HG03064 (cell line): ENCODE measurements at regions not wholly inside any gene's neighbourhood (a gene's known extent, or its start where the extent isn't known, plus 50 kb on each side); places are given as distances from the start of the nearest gene placed in this dataset.
"Not testable (repeated sequence)": the region's sequence is repeated elsewhere in the genome, so short reads cannot be mapped to it uniquely, and the experiment has no call there.

Source experiments
- ATAC-seq: cut with Tn5 transposase; IDR thresholded peaks from one replicate; pipeline ENCODE4 v1.9.1; 2021; ENCODE audit warnings: low read depth; ENCODE audit not compliant: unreplicated experiment

DNA sequence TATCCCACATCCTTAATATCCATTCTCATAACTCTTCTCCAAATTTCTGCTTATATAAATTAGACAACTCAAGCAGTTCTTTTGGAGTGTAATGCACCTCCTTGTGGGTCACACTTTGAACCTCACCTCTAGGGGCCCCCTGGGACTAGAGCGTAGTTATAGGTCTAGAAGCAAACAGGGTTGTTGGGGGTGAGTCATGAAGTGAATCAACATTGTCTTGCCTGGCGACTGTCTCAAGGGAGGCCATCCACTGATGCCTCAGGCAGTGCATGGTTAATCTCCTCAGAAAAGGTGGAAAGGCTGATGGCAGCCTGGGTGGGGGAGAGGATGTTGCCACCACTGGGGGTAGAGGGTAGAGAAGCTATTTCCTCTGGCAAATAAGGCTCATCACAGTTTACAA is 129.1 kb downstream of the TNFRSF21 start:
- ATAC-seq = no peak

DNA sequence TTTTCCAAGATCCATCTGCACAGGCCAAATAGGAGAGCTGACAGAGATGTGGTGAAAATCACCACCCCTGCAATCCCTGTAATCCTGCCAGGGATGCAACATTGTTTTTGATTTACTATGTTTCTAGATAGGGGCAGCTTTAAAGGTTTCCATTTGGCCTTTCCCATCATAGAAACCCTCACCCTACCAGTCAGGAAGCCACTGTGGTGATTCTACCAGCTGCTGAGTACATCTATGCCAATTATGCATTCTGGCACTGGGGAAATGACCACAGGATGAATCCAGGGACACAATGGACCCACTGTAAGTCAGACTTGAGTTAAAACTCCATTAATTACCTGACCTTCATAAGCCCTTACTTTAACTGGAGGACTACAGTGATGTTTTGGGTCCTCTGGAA is 130.4 kb downstream of the TNFRSF21 start:
- no peak for ATAC-seq

DNA sequence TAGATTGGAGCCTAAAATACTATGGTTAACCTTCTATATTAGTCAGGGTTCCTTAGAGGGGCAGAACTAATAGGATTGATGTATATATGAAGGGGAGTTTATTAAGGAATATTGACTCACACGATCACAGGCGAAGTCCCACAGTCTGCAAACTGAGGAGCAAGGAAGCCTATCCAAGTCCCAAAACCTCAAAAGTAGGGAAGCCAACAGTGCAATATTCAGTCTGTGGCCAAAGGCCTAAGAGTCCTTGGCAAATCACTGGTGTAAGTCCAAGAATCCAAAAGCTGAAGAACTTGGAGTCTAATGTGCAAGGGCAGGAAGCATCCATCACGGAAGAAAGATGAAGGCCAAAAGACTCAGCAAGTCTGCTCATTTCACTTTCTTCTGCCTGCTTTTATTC is 133.5 kb upstream of the ADGRF1 start:
- ATAC-seq = no peak

DNA sequence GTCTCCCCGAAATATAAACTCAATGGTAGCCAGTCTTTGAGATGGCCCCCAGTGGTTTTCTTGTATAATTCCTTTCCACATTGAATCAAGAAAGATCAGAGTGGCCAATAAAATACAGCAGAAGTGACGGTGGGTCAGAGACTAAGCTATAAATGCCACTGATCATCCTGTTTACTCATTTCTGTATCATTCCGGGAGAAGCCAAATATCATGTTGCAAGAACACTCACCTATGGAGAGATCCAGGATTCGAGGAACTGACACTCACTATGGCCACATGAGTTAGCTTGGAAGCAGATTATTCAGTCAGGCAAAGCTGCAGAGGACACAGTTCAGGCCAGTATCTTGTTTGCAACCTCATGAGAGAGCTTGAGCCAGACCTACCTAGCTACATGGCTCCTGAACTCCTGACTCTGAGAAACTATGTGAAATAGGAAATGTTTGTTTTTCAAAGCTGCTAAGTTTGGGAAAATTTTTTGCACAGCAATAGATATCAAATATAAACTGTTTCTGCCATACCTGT is 132.4 kb upstream of the ADGRF1 start:
- no peak for ATAC-seq

DNA sequence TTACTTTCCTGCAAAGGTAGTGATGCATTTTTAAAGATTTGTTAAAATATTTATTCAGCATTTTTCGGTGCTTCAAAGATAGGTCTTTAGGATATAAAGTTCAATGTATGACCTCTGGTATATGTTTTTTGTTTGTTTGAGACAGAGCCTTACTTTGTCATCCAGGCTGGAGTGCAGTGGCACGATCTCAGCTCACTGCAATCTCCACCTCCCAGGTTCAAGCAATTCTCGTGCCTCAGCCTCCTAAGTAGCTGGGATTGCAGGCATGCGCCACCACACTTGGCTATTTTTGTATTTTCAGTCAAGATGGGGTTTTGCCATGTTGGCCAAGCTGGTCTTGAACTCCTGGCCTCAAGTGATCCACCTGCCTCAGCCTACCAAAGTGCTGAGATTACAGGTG is 131.9 kb upstream of the ADGRF1 start:
- ATAC-seq = not testable (repeated sequence)

DNA sequence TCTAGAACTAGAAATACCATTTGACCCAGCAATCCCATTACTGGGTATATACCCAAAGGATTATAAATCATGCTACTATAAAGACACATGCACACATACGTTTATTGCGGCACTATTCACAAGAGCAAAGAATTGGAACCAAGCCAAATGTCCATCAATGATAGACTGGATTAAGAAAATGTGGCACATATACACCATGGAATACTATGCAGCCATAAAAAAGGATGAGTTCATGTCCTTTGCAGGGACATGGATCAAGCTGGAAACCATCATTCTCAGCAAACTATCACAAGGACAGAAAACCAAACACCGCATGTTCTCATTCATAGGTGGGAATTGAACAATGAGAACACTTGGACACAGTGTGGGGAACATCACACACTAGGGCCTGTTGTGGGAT is 131.0 kb upstream of the ADGRF1 start:
- not testable (repeated sequence) for ATAC-seq

DNA sequence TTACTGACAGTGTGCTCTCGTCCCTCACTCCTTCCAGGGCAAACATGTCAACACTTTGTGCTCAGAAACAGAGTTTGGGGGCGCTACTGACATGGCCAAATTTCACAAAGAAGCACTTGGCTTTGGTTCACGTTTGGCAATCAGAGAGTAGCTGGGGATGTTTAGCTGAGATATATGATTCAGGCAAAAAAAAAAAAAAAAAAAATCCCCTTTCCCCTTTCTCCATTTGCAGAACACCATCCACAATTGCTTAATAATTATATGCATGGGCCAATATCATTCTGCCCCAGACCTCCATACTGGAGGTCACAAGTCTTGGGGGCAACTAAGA is 128.4 kb upstream of the ADGRF1 start:
- no peak for ATAC-seq

DNA sequence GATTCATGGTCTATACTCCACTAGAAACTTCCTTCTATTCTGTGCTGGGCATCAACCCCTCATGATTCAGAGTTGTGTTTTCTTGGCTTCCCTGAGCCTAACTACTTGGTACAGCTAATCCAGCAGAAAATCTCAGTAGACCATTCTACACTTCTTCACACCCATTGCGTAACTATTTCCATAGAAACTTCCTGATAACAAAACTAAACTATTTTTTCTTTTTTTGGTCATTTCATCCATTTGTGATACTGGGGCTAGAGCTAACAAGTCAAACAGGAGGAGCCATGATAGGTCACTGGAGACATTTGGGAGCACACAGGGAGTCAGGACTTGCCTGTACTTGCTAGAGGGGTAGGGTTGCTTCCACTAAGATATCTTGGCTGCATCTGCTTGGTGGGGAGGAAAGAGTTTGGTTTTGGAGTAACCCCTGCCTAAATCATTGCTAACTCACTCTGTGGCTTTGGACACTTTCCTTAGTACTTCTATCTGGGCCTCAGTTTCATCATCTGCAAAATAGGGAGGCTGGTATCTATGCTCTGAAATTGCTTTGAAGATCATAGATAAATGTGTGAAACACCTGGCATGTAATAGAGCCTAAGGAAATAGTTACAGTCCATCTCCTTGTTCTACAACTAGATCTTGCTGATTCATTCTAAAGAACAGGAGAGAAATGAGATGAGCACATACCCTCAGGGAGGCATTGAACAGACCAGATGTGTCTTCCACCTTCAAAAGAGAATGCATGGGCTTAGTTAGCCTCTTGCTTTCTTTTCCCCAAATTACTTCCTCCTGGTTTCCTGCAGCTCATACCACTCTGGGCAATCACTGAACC is 127.9 kb upstream of the ADGRF1 start:
- no peak for ATAC-seq

DNA sequence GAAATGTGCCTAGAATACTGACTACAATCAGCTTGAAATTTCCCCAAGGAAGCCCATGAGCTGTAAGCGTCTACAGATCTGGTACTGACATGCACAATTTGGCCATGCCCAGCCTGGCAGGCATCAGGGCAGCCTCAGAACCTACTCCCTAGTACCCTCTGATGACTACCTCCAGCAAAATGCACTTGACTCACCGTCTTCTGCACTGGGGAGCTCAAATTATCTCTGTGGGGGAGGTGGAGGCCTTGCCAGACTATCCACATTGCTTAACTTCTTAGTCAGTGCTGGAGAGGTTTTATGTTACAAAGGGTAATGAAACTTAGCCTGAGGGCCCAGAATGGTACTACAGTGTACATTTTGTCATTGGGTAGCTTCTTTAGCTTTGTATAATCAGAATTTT is 126.0 kb upstream of the ADGRF1 start:
- no peak for ATAC-seq

DNA sequence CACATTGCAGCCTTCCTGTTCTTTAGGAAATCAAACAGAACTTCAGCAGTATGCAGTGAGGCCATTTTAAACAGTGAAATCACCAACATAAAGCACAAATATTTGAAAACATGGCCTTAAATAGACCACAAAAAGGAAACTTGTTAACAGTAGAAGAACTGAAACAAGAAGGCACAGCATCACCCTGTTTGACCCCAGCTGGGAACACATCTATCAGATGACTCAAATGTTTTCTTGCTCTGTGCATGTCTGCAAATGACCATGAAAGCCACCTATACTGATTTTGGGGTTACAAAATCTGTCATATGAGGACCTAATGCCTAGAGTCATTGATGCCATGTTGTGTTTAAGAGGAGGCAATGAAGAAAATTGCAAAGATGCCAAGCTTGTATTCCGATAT is 123.8 kb upstream of the ADGRF1 start:
- no peak for ATAC-seq

DNA sequence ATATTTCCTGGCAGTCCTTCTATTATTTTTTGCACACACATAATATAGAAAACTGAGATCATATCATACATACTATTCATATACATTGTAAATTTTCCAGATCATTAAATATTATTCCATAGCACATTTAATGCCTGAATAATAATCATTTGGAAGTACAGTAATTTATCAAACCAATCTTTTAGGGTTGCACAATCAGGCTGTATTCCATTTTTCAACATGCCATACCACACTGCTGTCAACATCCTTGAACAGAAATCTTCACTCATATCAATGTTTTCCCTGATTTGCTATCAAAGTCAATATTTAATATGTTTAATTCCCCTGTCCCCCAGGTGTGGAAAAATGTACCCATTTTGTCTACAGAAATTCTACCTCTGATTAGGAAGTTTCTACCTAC is 122.7 kb upstream of the ADGRF1 start:
- no peak for ATAC-seq

DNA sequence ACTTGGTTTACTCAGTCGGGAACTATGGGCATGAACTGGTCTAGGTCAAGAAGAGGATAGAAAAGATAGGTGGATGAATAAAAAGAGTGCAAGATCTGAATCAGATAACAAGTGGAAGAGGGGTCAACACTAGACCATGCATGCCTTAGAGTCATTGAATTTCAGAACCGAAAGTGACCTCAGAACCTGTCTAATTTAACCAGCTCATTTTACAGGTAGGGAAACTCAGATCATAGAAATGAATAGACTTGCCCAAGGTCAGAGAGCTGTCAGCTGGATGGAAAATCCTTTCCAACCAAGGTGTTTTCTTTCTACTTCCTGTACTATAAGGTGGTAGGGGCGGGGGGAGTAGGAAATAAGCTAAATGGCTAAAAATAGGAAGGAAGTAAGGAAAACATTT is 121.4 kb upstream of the ADGRF1 start:
- ATAC-seq = no peak

DNA sequence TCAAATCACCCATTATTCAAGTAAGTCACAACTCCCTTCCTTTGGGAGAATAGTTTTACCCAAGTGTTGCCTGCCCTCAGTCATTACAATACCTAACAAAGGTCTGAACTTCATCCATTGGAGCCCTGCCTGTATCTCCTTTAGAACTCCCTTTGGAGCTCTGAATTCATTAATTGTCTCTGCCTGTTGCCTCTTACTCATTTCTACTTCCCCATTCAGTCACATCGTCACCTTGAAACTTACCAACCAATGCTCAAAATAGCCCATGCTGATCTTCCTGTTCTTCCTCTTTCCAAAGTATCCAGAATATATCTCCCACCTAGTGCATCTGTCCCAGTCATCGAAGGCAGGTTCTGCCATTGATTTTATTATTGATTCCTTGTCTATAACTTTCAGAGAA is 120.7 kb upstream of the ADGRF1 start:
- ATAC-seq = no peak

DNA sequence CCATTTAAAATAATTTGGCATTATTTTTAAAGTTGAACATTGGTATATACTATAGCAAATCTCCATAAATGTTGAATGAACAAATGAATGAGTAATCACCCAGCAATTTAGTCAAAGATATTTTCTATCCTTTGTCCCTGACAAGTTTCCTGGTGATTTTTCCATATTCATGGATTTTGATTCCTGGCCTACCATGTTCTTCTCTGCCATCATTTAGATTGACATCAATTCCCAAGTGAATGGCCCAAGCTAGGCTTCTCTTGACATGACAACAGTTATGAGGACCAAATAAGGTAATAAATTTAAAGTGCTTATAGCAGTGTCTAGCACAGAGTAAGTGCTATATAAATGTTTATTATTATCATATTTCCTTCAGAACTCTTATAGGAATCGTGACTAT is 120.1 kb upstream of the ADGRF1 start:
- no peak for ATAC-seq

DNA sequence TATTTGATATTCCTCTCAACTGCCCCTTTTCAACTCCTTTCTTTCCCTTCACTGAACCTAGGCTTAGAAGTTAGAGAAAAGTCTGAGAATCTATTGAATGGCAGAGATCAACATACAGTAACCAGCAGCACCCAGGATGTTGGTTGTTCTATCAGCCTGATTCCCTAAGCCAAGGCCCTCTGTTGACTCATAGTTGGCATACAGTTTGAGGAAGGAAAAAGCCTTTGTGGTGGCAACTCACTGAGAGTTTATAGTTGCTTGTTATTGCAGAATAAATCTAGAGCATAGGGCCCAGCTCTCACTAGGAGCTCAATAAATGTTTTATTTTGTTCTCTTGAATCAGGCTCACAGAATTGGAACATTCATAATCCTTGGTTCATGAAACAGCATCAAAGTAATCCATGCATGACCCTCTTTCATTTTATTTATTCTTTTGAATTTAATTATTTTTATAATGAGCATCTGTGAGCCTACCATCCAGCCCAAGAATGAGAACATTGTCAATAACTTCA is 119.1 kb upstream of the ADGRF1 start:
- no peak for ATAC-seq

DNA sequence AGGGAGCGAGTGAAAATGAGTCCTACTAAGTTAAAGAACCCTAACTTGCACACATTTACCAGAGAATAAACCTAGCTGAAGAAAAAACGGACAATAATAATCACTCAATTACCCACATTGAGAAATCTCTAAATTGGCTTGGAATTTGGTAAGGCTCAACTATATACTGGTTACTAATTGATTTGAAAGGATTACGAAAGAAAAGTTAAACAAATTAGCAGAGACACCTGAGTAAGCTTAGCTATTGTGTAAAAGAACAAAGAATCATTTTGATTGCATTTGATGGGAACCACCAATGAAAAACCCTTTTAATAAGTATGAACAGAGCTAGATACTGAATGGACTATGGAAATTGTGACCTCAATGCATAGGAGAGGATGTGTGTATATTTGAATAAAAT is 118.6 kb upstream of the ADGRF1 start:
- ATAC-seq = no peak

DNA sequence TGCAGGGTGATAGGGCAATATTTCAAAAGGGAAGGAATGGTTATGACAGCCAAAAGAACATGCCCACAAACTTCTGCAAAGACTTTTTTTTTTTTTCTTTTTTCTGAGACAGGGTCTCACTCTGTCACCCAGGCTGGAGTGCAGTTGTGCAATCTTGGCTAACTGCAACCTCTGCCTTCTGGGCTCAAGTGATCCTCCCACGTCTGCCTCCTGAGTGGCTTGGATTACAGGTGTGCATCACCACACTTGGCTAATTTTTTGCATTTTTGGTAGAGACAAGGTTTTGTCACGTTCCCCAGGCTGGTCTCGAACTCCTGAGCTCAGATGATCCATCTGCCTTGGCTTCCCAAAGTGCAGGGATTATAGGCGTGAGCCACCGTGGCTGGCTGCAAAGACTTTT is 117.6 kb upstream of the ADGRF1 start:
- ATAC-seq = no peak

DNA sequence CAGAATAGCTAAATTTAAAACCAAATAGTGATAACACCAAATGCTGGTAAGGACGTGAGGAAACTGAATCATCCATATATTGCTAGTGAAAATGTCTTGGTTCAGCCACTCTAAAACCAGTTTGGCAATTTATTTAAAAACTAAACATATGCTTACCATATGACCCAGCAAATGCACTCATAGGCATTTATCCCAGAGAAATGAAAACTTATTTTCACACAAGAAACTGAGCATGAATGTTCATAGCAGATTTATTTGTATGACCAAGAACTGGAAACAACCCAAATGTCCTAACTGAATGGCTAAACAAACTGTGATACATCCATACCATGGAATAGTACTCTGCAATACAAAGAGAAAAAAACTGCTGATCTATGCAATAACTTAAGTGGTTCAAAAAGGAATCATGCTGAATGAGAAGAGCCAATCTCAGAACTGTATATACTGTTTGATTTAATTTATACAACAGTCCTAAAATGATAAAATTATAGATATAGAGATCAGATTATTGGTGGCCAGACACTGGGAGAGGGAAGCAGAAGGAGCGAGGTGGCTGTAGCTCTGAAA is 115.6 kb upstream of the ADGRF1 start:
- no peak for ATAC-seq

DNA sequence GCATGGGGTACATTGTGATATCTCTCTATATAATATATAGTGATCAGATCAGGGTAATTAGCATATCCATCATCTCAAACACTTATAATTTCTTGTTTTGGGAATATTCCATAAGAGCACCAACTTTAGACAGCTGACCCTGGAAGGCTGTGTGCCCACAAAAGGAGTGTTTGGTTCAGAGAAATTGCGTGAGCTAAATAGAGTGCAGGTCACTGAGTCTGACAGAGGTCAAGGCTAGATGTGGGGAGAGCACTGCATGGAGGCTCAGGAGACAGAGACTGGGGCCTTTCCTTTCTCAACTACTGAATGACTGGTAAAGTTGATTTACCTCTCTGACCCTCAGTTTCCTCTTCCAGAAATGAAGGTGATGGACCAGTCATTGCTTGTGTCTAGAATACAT is 114.9 kb upstream of the ADGRF1 start:
- no peak for ATAC-seq

DNA sequence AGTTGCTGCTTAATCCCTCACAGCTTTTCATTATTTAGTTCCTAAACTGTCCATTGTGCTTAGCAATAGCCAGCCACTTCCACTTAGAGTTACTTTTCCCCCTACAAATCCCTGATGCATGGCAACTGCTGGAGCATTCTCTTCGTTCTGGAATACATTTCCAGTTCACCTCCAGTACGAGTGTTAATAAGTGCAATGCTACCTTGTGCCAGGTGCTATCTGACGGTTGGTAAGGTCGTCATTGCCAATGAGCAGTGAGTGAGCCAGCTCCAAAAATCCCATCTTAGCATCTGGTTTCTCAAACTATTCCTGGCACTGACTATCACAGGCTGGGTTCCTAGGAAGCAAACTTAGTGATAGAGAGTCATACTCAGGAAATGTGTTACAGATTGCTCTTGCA is 114.1 kb upstream of the ADGRF1 start:
- ATAC-seq = no peak

DNA sequence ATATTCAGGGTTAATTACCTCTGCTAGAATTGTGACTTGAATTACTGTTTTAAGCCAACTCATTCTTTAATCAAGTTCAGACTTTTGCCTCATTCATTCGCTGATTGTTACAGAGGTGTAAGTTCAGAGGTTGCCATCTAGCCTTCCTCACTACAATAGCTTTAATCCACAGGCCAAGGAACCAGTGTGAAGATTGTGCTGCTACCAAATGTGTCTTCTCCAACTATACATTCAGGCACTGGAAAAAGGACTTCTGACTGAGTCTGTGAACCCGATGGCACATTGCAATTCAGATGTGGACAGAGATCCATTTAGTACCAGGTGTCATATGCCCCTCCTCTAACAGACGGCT is 111.2 kb upstream of the ADGRF1 start:
- no peak for ATAC-seq

DNA sequence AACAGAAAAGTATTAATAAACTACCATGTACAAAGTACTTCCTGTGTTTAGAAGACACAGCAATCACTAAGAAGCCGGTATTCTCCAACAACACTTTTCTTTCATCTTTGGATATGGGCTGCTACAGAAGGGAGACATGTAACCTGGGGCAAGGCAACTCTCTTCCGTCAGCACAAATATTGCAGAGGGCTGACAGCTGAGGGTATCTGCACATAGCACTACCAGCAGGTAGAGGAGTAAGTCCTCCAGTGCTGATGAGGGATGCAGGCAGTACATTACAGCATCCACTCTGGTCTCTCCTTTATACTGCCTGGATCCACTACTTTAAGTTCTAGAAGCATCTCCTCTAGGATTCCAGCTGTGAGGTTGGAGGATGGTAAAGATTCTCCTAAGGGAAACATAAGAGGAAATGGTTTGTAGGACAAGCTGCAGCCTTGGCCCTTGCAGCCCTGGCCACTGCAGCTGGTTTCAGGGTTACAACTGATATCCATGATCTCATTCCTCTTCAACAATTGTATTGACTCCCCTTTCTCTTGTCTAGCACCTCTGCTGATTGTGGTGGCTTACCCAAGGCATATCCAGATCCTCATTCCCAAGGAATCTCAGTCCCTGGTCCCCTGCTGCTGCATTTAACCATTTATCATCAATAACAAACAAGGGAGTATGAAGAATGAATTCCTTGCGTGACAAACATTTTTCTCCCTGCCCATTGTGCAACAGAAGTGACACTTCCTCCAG is 110.7 kb upstream of the ADGRF1 start:
- ATAC-seq = no peak
